Progenitor cell of endocrine pancreas (in vitro differentiated cells): ENCODE measurements at regions not wholly inside any gene's neighbourhood (a gene's known extent, or its start where the extent isn't known, plus 50 kb on each side); places are given as distances from the start of the nearest gene placed in this dataset.

Experiments
- DNase-seq: peaks from one replicate; pipeline ENCODE4 v3.0.0; 2021; ENCODE audit warnings: low spot score; ENCODE audit not compliant: unreplicated experiment
- H3K27ac Mint-ChIP-seq: 2 replicates; pipeline ENCODE4 v1.8.0; 2021; ENCODE audit warnings: mild to moderate bottlenecking, moderate library complexity, mixed read lengths
- H3K27me3 Mint-ChIP-seq: 2 replicates; pipeline ENCODE4 v1.8.0; 2021; ENCODE audit warnings: mixed read lengths
- H3K36me3 Mint-ChIP-seq: 2 replicates; pipeline ENCODE4 v1.8.0; 2022; ENCODE audit warnings: mixed read lengths; ENCODE audit not compliant: insufficient read depth
- H3K4me1 Mint-ChIP-seq: 2 replicates; pipeline ENCODE4 v1.8.0; 2021; ENCODE audit warnings: low read depth, mixed read lengths
- H3K4me3 Mint-ChIP-seq: 2 replicates; pipeline ENCODE4 v1.8.0; 2021; ENCODE audit warnings: low read depth, mild to moderate bottlenecking, moderate library complexity, mixed read lengths
- H3K9me3 Mint-ChIP-seq: 2 replicates; pipeline ENCODE4 v1.8.0; 2021; ENCODE audit warnings: low read depth, mixed read lengths
- CTCF ChIP-seq: fragments of 200-600 bp; sonication (generic); IDR thresholded peaks from one replicate; pipeline ENCODE4 v1.5.0; 2021; ENCODE audit warnings: antibody characterized with exemption, mild to moderate bottlenecking; ENCODE audit not compliant: unreplicated experiment

- H3K36me3 Mint-ChIP-seq = peaks cover 1% of the 10 kb centered on the region
- no peak for DNase-seq
These were observed 991.6 kb downstream of the BRD1 start for GRCh38 chr22:48835857-48836672.

GRCh38 chr22:48835364-48835763 is 992.3 kb downstream of the BRD1 start:
- Mint-ChIP-seq H3K9me3 (peaks cover 8% of the 10 kb centered on the region), H3K4me3 (no peak overlapping the region), H3K27ac (no peak overlapping the region), H3K36me3 (peaks cover 3% of the 10 kb centered on the region), H3K27me3 (peaks cover 13% of the 10 kb centered on the region), H3K4me1 (no peaks in the 10 kb centered on the region)
- no peak for TF ChIP-seq CTCF
- DNase-seq = no peak

More at GRCh38 chr22:48835857-48836672, 991.6 kb downstream of the BRD1 start:
- no peak overlapping the region for H3K4me3 Mint-ChIP-seq
- H3K4me1 Mint-ChIP-seq = no peaks in the 10 kb centered on the region
- TF ChIP-seq CTCF = no peak
- peaks cover 20% of the 10 kb centered on the region for H3K27me3 Mint-ChIP-seq
- peaks cover 4% of the 10 kb centered on the region for H3K9me3 Mint-ChIP-seq
- no peak overlapping the region for H3K27ac Mint-ChIP-seq

GRCh38 chr22:48834404-48834803 is 993.3 kb downstream of the BRD1 start:
- H3K36me3 Mint-ChIP-seq = peaks cover 4% of the 10 kb centered on the region
- peaks cover 8% of the 10 kb centered on the region for H3K9me3 Mint-ChIP-seq
- no peak overlapping the region for H3K27ac Mint-ChIP-seq
- H3K27me3 Mint-ChIP-seq = peaks cover 11% of the 10 kb centered on the region
- H3K4me3 Mint-ChIP-seq = no peak overlapping the region
- no peak for DNase-seq
- no peak for TF ChIP-seq CTCF
- H3K4me1 Mint-ChIP-seq = no peaks in the 10 kb centered on the region

- Mint-ChIP-seq H3K27me3 (no peaks in the 10 kb centered on the region), H3K4me1 (peaks cover 7% of the 10 kb centered on the region), H3K27ac (no peak overlapping the region), H3K9me3 (peaks cover 8% of the 10 kb centered on the region), H3K36me3 (peaks cover 4% of the 10 kb centered on the region), H3K4me3 (no peak overlapping the region)
- no peak for TF ChIP-seq CTCF
- no peak for DNase-seq
These were observed 995.1 kb downstream of the BRD1 start for GRCh38 chr22:48832592-48832991.

- no peak for DNase-seq
- Mint-ChIP-seq H3K9me3 (peaks cover 8% of the 10 kb centered on the region), H3K27me3 (peaks cover 6% of the 10 kb centered on the region), H3K4me1 (peaks cover 22% of the 10 kb centered on the region), H3K36me3 (peaks cover 4% of the 10 kb centered on the region), H3K4me3 (no peak overlapping the region), H3K27ac (no peak overlapping the region)
- TF ChIP-seq CTCF = no peak
These were observed 997.8 kb downstream of the BRD1 start for GRCh38 chr22:48829908-48830307.
